Astrocyte (in vitro differentiated cells and primary cell): ENCODE measurements at regions not wholly inside any gene's neighbourhood (a gene's known extent, or its start where the extent isn't known, plus 50 kb on each side); places are given as distances from the start of the nearest gene placed in this dataset.

Experiments
- CTCF ChIP-seq: IDR thresholded peaks from 2 replicates; pipeline ENCODE4 v1.5.1; 2011; ENCODE audit warnings: low read depth, mild to moderate bottlenecking, inconsistent platforms, low read length, moderate library complexity; ENCODE audit not compliant: insufficient read depth
- EZH2 ChIP-seq: IDR thresholded peaks from 2 replicates; pipeline ENCODE4 v1.6.1; 2012; ENCODE audit warnings: mild to moderate bottlenecking, low read length, inconsistent platforms; ENCODE audit not compliant: insufficient read depth

- TF ChIP-seq CTCF, result no peak
- TF ChIP-seq EZH2, result no peak
These were observed 378.4 kb downstream of the DDX10 start for GRCh38 chr11:109043315-109043714.
